Activated naive CD4-positive, alpha-beta T cell (primary cell): ENCODE measurements at regions not wholly inside any gene's neighbourhood (a gene's known extent, or its start where the extent isn't known, plus 50 kb on each side); places are given as distances from the start of the nearest gene placed in this dataset.
"Not testable (repeated sequence)": the region's sequence is repeated elsewhere in the genome, so short reads cannot be mapped to it uniquely, and the experiment has no call there.

Experiments
- DNase-seq, 4 experiments: peaks; one replicate each; lab custom pipeline; 2025; lab: John Stamatoyannopoulos, UW

DNA sequence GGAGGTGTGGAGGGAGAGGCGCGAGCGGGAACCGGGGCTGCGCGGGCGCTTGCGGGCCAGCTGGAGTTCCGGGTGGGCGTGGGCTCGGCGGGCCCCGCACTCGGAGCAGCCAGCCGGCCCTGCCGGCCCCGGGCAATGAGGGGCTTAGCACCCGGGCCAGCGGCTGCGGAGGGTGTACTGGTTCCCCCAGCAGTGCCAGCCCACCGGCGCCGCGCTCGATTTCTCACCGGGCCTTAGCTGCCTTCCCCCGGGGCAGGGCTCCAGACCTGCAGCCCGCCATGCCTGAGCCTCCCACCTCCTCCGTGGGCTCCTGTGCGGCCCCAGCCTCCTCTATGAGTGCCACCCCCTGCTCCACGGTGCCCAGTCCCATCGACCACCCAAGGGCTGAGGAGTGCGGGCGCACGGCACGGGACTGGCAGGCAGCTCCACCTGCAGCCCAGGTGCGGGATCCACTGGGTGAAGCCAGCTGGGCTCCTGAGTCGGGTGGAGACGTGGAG is 141.4 kb downstream of the SPRY1 start:
- DNase-seq: not testable (repeated sequence)

DNA sequence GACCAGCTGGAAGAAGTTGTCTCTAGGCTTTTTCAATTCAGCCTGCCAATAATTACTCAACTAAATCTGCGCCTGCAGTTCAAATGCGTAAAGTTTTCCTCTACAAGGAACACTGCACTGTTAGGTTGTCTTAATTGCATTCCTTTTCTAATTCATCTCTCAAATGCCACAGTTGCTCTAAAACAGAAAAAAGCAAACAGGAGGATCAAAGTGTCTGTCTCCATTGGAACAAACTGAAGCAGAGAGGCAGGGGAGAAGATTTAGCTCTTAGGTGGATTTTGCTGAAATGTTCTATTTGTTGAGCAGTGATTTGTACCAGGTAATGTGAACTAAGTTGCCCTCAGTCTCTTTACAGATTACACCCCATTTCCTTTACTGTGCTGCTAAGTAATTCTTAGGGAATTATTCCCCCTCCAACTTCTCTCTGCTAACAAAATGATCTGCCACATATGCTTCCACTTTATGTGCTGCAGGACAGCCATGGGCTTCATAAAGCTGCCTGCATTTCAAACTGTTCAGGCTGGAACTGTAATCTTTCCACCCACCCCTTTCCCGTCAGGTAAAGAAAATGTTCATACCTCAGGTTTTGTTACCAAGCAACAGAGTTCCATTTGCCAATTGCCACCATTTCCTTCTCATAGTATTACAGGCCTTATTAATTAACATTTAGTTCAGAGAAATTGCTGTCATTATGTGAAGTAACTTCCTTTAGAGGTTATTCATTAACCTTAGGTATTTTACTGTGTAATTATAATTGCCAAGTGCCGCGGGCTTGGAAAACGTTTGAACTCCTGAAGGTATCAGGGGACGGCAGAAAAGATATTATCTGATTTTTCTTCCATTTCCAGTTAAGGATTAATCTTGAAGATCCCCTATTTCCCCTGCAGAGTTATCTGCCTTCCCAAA is 149.3 kb downstream of the SPRY1 start:
- DNase-seq: no peak

DNA sequence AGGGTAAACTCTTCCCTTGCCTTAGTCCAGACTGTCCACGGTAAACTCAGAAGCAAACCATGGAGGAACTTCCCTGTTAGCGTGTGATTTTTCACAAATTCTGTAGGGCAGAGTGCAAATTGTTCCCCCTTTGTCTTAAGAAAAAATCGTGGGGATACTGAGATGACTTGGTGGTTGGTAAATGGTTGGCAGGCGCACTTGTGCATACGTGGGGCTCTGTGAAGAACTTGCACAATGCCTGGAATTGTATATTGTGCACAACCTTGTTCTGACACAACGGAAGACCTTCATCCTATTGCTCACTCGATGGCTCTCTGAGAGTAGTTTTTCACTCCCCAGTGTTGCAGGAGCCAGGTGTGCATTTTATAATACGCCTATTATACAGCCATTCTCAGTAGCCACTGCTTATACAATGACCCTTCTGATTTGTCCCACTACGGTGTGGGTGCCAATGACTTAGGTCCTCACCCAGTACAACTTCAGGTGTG is 150.0 kb downstream of the SPRY1 start:
- no peak for DNase-seq

DNA sequence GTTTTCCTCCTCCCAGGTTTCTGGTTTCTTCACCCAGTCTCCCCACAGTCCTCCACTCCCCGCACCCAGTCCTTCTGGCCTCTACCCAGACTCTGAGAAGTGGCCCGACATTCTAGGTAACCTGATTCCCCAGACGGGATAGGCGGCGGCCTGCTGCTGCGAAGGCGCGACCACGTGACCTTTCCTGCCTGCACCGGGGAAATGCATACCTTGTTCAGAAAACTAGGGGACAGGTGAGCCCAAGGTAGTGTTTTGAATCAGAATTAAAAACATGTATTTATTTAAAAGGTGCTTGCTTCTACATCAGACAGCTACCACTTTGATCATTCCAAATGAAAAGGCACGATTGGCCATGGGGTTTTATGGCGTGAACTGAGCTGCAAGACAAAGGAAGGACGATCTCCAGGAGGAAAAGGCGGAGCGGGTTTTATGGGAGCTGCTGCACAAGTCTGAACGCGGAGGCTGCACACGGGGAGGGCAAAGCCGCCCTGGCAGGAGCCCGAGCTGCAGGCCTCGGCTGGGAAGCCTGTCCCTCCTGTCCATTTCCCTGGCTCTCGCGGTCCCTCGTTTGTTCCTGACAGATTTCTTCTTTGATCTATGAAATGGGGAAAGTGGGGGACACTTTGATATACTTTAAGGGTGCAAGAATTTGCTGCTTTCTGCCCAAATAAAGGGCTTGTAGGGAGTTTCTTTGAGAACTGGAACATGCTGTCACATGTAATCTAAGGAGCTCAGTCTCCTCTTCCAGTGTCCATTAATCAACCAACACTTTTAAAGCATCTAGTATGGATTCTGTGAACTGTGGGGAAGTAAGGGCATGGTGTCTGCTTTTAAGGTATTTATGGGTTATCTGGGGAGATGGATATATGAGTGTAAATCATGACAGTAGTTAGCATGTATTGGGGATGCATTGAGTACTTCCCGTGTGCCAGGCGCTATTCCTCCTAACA is 150.9 kb downstream of the SPRY1 start:
- DNase-seq: no peak

DNA sequence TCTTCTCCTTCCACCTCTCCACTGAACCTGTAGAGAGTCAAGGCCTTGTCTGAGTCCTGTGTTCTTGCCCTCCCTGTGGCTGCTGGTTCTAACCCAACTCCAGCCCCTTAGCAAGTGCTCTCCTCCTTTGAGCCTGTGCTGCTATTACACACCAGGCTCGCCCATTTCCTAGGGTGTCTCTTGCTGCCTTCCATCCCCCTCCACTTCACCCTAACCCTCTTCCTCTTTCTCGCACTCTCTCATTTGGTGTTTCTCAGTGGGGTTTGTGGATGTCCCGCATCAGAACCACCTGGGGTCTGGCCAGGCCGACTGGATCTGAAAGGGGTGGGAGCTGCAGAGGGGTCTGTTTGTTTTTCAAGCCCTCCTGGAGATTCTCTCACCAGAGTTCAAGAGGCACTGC is 156.7 kb downstream of the SPRY1 start:
- no peak for DNase-seq

DNA sequence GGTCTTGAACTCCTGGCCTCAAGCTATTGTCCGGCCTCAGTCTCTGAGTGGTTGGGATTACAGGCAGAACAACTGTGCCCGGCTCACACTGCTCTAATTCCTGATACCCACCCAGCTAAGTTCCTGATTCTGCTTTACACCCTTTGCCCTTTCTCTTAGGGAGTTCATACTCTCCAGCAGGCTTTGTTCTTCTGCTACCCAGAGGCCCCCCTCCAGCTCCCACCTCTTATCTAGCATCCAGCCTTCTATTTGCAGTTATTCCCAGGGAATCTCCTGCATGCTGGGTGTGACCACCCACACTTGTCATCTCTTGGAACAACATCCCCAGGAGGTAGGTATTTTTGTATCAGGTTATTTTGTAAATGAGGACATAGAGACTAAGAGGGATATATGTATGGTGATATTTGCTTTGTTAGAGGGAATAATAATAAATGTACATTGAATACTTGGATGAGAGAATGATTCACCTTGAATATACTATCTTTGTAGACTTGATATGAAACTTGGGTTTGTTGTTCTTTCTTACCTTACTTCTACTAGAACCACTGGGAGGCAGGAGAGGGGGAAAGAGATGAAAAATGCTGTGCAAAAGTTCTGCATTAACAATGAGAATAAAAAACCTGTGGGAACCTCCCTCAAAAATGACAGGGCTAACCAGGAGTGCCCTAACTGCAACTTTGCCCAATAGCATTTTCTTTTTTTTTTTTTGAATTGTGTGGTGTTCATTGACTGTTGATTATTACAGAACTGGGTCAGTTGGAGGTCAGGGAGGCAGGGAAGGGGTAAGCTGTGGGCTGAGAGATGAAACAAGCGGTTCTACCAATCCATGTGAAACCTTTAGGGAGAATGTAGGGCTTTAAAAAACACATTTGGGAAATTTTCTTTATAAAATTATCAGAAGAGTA is 157.4 kb downstream of the SPRY1 start:
- no peak for DNase-seq

DNA sequence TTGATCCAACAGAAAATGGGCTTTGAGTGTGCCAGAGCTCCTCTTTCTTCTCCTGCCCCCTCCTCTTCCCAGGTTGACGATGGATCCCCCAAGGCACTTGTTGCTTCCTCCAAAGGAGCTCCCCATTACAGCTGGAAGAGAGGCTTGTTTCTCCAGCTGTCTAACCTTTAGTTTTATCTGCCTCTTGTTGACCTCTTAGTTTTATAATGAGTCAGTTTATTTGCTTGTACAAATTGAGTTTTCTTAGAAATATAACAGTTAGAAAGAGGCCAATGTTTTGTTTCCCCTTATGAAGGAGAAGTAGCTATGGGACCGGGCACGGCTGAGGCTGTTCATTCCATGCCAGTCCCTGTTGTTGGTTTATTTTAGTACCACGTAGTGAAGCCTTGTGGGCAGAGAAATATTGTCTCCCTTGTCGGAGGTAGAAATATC is 158.2 kb downstream of the SPRY1 start:
- no peak for DNase-seq

DNA sequence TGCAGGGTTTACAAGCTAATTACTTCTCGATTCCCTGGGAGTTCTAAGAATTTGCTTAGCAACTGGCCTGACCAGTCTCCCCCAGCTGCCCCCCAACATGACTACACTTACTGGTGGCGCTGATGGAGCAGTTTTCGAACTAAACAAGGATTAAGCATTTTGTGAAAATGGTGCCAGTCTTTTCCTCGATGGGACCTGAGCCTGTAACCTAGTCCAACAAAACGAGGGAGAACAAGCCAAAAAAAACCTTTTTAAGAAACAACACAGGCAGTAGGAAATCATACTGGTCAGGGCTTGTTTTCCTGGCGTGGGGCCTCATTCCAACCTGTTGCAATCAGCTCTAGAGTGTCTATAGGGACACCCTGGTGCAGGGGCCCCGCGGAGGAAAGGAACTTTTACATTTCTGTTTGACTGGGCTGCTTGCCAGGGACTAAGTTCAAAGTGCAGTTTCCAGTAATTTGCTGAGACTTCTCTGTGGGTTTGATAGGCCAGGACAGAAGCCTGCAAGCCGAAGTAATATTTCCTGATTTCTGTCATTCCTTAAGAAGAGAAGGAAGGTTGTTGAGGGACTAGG is 158.7 kb downstream of the SPRY1 start:
- DNase-seq: no peak

DNA sequence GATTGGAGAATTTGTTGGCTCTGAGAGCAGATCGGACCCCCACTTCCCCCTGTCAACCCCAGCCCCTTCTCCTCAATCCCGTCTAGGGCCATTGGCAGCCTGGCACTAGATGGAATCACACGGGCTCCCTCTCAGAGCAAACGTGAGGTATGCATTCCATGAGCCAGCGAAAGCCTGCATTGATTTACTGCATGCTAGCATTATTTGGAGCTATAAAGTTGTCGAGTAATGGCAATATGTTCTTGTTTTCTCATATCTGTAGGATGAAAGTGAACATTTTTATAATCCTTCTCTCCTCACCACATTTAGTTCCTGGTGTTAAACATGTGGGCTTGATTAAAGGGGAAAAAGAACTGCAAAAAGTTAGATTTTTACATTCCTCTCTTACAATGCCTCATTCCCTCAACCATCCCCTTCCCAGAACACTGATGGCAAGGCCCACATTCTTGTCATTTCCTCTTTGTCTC is 159.2 kb downstream of the SPRY1 start:
- DNase-seq: no peak

DNA sequence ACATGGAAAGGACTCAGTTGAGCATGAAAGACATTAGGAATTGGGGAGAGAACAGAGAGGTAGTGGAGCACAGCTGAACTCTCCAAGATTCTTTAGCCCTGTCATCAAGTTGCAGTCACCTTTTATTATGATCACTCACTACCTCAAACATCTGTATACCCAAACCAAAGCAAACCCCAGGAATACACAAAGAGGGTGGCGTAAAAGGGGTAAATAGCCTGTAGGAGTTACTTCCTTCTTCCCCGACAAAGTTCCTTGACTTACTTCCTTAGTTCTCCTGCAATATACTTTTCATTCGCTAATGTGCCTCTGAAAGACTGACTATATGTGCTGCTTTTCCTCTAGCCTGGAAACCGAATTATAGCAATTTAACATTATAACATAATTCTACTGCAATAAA is 159.9 kb downstream of the SPRY1 start:
- DNase-seq: no peak

DNA sequence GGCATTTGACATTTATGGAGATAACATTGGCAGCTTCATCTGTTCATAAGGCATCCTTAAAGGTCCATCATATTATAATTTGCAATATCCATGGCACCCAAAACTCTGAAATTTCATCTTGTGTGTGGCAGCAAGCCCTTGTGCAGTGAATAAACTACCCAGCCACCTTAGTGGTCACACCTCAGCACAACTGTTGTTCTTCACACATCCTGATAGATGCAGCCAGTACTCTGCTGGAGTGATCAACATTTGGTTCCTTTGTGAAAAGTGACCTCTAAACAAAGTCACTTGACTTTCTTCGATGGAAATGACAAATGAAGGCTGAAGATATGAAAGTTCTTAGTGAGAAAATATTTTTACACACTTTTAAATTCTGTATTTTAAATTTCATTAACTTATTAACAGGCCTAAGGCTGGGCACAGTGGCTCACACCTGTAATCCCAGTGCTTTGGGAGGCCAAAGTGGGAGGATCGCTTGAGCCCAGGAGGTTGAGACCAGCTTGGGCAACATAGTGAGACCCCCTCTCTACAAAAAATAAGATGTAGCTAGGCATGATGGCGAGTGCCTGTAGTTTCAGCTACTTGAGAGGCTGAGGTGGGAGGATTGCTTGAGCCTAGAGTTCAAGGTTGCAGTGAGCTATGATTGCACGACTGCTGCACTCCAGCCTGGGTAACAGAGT is 161.4 kb downstream of the SPRY1 start:
- no peak for DNase-seq

DNA sequence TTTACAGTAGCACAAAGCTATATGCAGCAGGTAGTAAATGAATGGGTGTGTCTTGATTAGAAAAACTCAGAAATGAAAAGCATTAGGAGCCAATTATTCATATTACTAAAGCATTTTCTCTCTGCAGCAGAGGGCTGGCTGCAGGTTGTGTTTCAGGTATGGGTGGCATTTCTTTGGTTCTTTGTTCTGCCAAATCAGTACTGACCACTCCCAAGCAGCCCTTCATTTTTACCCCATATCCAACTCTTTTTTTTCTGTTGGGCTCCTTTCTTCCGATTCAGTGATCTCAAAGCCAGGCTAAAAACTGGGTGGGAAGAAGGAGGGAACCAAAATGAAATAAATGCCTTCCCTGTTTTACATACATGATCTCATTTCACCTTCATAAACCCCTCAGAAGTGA is 162.3 kb downstream of the SPRY1 start:
- DNase-seq: no peak

DNA sequence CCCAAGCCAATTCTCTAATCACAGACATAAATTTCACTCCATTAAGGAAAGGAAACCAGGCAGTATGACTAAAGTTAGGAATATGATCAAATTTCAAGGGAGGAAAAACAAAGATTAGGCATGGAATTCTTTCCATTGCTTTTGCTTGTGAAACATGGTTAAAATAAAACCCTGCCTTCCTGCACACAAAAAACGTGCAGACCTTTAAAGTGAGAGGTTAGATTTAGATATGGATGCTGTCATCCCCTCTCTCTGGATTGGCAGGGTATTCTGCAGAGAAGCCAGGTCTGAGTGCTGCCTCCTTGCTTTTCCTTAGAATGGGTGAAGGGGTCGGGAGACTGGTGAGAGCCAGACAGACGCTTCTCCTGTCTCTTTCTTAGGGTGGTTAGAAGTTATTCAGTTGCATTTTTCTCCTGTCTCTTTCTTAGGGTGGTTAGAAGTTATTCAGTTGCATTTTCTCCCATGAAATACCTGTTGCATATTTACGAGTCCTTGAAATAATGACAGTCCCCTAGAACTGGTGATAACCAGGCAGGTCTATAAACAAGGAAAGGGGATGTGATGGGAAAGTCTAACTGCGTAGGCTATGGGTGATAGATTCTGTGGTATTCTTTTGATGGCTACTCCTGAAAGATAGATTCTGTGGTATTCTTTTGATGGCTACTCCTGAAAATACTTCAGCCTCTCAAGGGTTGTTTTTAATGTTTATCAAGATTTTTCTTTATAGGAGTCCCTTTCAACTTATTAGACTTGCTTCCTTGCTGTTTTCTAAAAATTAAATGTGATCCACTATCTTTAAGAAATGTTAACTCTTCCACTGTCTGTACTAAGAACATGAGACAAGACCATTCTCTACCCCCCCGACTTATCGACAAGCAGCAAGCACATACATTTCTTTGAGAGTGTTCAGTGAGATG is 163.6 kb downstream of the SPRY1 start:
- DNase-seq: no peak

DNA sequence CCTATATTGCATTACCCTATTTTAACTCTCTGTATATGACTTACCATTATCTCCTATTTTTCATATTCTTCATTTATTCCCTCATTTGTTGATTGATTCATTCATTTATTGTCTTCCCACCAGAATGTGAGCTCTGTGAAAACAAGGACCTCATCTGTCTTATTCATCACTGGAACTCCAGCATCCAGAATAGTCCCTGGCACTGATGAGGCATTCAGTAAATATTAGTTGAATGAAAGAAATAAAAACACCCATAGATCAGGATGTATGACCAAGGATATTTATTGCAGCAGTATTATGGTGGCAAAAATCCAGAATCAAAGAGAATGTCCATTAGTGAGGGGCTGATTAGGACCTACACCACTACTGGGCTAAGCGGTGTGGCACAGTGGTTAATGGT is 164.9 kb downstream of the SPRY1 start:
- no peak for DNase-seq

DNA sequence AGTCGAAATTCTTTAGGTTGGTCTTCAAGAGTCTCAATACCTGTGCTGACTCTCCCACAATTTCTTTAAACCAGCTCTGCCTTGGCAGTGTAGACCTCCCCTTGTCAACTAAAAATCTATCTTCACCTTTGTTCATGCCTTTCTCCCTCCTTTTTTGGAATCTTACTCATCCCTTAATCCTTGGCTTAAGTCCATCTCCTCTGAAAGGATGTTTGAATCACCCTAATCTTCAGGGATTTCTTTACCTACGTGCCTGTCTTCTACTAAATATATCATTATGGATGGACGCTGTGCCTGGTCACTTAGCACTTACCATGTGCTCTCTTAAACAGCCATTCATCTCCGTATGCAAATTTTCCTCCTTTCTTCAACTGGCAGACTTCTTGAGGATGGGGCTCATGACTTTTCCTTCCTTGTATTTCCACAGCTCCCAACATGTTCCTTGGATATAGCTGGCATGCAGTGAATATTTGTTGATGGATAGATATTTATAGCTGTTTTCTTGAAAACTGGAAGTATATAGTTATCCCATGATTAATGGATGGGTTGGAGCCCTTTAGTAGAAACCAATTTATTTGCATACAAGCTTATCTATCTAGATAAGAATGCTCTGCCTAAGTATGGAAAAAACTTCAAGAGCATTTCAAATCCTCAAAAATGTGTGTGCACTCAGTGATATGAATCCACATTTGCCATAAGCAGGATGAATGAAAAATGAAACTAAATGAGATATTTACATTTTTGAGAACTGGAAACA is 166.6 kb downstream of the SPRY1 start:
- DNase-seq: no peak

DNA sequence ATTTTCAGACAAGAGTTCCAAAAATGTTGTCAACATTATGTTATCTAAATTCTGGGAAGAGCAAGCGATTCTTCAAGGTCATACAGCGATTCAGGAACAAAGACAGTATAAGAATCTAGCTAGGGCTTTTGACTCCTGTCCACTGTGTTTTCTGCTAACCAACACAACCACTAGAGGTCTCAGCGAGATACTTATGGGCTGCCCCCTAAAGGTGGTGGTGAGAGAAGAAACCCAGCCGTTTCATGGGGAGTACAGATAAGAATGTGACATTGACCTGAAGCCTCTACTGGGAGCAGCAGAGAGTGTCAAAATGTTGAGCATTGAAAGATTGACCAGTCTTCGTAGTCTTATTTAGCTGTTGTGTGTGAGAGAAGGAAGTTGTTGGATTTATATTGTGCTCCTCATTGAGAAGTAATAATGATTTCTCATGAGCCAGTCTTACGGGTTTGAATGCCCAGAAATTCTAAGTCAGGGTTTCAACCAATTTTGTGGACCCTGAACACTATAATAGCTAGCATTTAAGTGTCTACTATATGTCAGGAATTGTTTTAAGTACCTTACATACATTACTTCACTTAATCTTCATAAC is 168.3 kb downstream of the SPRY1 start:
- no peak for DNase-seq

DNA sequence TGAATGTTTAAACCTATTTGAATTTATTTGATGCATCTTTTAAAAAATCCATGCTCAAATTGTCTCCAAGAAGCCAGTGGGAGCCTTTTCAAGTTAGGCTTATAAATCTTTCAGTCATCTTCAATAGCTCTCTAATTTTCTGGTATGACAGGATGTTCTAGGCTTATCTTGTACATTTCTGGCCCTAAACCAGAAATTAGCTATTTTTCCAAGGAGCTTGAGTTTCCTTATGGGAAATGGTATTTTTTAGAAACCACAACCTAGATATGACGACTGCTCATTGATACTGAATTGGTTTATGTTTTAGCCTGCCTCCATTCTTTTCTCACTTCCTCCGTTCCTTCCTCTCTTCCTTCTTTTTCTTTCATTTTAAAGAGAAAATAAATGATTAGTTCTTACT is 172.3 kb downstream of the SPRY1 start:
- no peak for DNase-seq

DNA sequence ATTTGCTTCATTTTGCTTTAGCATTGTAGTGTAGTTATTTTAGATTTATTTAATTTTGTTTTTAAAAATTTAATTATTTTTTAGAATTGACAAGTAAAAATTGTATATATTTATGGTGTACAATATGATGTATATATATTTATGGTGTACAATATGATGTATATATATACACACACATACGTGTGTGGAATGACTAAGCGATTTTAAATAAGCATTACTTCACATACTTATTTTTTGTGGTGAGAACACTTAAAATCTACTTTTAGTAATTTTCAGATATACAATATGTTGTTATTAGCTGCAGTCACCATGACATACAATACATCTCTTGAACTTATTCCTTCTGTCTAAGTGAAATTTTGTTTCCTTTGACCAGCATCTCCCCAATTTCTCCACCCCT is 172.9 kb downstream of the SPRY1 start:
- no peak for DNase-seq
